HuH-7.5 (cell line): ENCODE measurements at regions not wholly inside any gene's neighbourhood (a gene's known extent, or its start where the extent isn't known, plus 50 kb on each side); places are given as distances from the start of the nearest gene placed in this dataset.
"Not testable (repeated sequence)": the region's sequence is repeated elsewhere in the genome, so short reads cannot be mapped to it uniquely, and the experiment has no call there.

Experiments used
- DNase-seq: peaks from one replicate; pipeline ENCODE4 v3.0.0; 2011; ENCODE audit warnings: low spot score

DNA sequence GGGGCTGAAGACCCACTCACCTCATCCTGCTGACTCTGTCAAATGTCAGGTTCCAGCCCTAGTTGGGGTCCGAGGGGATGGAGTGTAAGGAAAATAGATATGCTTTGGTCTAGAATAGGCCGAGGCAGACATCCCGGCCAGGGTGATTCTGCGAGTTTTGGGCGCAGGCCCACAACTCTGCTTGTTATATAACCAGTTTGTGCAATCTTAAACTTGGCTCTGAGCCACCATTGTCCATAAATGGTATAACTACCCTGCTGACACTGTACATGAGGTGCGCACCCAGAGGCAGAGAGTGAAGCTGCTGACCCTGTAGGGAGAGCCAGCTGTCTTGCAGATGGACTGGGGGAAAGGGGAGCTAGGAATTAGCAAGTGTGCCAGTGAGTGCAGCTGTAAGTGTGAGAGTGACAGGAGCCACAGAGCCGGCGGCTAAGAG is 1388.8 kb downstream of the AMY1C start:
- no peak for DNase-seq

DNA sequence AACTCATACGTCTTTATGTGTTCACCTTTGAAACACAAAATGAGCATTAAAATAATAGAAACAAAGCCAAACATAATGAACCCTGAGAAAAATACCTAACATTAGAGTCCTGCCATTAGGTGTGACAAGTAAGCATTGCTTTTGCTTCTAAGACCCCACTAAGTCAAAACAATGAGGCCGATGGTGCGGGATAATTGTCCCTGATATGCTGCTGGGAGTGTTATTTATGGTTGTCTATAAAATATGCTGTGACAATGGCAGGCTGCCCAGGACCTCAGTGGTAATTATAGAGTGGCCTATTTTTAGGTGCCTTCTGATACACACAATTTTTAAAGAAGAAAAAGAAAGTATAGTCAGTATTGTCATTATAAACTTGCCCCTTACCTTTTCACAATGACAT is 1423.1 kb downstream of the AMY1C start:
- DNase-seq: no peak

- DNase-seq: no peak
Measured at GRCh38 chr1:105180789-105181188, 1431.1 kb downstream of the AMY1C start.

- no peak for DNase-seq
Measured at GRCh38 chr1:105204836-105205371, 1455.2 kb downstream of the AMY1C start.

GRCh38 chr1:105208581-105208980 is 1458.9 kb downstream of the AMY1C start:
- DNase-seq: no peak

DNA sequence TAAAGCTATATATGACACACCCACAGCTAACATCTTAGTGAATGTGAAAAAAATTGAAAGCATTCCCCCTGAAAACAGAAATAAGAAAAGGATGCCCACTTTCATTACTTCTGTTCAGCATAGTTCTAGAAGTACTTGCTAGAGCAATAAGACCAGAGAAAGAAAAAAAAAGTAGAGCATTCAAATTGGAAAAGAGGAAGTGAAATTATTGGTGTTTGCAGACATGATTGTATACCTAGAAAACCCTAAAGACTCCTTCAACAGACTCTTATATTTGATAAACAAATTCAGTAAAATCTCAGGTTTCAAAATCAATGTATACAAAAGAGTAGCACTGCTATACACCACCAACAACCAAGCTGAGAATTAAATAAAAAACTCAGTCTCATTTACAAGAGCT is 1461.0 kb downstream of the AMY1C start:
- no peak for DNase-seq

DNA sequence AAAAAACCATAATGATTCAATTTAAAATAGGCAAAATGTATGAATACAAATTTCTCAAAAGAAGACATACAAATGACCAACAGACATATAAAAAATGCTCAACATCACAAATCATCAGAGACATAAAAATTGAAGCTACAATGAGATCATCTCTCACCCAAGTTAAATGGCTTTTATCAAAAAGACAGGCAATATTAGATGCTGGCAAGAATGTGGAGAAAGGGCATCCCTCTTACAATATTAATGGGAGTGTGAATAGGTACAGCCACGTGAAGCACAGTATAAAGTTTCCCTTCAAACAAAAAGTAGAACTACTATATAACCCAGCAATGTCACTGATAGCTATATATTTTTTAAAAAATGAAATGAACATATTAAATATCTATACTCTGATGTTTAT is 1481.7 kb downstream of the AMY1C start:
- no peak for DNase-seq

- DNase-seq: no peak
Measured at GRCh38 chr1:105243411-105243810, 1493.7 kb downstream of the AMY1C start.

DNA sequence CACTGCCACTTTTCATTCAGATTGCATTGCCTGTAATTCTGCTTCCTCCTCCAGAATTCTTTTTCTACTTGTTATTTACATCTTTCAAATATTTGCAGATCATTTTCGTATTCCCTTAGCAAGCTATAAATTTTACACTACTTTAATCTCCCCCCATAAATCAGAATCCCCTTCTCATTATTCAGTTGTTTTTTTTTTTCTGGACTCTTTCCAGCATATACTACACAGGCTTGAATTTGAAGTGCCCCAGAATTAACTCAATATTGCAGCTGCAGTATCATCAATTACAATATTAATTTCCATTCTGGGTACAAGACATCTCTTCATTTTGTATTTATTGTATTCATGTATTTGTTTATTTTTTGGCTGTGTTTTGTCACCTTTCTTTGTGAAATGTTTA is 1494.3 kb downstream of the AMY1C start:
- no peak for DNase-seq

DNA sequence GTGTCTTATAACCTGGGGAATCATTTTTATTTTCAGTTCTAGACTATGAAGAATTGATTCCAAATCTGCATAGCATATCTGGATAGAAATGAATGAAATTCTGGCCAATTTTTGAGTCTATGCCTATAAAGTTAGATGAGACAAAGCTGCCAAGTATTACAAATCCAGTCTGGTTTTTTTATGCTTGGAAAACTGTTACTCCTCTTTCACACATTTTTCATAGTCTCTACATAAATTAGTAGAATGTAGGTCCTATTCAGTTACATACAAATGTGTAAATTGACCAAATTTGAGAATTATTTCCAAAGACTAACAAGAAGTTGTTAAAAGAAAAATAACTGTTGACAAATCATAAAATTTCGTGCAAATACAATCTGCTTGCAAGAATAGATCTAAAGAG is 1505.2 kb downstream of the AMY1C start:
- DNase-seq: no peak

DNA sequence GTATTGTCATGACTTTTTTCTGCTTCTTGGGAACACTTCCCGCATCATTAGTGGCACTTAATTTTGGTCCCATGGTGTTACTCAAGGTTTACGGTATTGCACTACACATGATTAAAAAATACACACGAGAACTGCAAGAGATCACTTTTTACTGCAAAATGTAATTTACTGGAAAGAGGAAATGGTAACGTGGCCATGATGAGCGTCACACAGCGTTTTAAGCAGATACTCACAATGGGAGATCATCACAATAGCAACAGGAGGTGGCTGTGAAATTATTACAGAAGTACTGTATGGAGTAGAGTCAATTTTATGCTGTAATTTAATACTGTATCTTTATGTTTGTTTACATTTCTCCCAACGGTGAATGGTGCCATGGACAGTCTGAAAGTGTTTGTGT is 1510.3 kb downstream of the AMY1C start:
- no peak for DNase-seq

- no peak for DNase-seq
Measured at GRCh38 chr1:105270966-105271365, 1521.3 kb downstream of the AMY1C start.

DNA sequence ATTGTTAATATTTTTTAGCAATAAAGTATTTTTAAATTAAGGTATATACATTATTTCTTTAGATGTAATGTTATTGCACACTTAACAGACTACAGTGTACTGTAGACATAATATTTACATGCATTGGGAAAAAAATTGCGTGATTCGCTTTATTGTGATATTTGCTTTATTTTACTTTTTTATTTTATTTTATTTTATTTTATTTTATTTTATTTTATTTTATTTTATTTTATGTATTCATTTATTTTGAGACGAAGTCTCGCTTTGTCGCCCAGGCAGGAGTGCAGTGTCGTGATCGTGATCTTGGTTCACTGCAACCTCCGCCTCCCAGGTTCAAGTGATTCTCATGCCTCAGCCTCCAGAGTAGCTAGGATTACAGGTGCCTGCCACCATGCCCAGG is 1522.7 kb downstream of the AMY1C start:
- DNase-seq: not testable (repeated sequence)

- DNase-seq: no peak
Measured at GRCh38 chr1:105294838-105295237, 1545.1 kb downstream of the AMY1C start.

DNA sequence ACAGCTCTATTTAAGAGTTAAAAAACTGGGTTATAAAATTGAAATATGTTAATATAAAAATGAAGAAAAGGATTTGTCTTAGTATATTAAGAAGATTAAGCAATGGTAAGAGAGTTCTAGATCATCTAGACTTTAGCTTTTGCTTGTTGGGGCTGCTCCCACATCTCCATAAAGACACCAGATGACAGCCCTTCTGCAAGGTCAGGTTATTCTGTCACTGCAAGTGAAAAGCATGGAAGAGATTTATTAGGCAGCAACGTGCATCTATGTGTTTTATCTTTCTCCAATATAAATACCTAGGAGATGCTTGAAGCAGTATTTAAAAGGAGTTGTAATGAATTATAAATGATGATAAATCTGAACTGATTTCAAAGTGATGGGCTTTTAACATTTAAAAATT is 1560.4 kb downstream of the AMY1C start:
- DNase-seq: no peak

DNA sequence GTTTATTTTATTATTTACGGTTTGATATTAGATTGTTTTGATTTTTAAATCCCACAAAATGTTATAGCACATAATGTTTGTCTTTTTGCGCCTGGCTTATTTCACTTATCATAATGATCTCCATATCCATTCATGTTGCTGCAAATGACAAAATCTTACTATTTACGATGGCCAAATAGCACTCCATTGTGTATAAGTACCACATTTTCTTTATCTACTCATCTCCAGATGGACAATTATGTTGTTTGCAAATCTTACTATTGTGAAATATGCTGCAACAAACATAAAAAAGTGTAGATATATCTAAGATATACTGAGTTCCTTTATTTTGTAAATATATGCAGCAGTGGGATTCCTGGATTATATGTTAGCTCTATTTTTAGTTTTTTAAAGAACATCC is 1568.3 kb downstream of the AMY1C start:
- DNase-seq: no peak

- no peak for DNase-seq
Measured at GRCh38 chr1:105326886-105327285, 1577.2 kb downstream of the AMY1C start.

DNA sequence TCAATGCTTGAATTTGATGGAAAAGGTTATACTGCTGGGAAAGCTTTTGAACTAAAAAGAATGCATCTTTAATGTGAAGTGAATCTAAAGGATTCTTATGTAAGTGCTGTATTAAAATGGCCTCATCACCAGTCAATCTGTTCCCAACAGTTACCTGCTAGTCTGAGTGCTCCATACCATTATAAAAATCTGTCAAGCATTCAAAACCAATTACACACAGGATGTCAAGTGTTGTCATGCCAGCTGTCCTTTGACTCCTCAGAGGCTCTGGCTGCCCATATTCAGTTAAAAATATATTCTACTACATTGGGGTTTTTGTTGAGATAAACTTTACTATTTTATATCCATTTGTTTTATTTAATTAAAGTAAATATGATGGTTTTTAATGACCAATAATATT is 1587.7 kb downstream of the AMY1C start:
- no peak for DNase-seq

- DNase-seq: no peak
Measured at GRCh38 chr1:105343317-105343716, 1593.6 kb downstream of the AMY1C start.

GRCh38 chr1:105359457-105359856 is 1609.8 kb downstream of the AMY1C start:
- DNase-seq: no peak

- no peak for DNase-seq
Measured at GRCh38 chr1:105362438-105362837, 1612.7 kb downstream of the AMY1C start.

- DNase-seq: no peak
Measured at GRCh38 chr1:105368446-105368845, 1618.7 kb downstream of the AMY1C start.

DNA sequence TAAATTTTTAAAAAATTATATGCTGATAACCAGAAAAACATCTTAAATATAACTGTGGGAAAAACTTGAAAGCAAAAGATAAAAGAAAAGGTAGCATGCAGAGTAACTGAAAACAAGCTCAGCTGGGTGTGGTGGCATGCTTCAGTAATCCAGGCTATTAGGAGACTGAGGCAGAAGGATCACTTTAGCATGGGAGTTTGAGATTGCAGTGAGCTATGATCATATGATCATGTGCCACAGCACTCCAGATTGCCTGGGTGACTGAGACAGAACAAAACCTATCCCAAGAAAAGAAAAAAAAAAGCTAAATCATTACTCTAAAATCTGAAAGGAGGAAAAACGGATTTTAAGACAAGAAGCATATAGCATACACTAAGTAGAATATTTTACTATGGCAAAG is 1624.0 kb downstream of the AMY1C start:
- no peak for DNase-seq

DNA sequence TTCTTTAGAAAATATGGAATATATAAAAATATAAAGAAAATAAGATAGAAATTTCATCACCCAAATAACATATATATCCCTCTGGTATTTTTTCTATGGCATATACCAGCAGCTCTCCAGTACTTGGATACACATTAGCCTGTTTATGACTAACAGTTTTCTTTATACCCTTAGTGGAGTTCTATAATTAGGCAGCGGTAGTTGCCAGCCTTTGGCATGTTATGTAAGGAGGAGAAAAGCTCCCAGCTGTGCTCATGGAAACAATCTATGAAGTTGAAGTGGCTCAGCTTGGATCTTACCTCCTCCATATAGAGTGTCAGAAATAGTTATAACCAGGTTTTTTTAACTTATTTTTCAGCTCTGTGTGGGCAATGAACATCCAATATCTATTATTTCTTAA is 1636.8 kb downstream of the AMY1C start:
- no peak for DNase-seq

- no peak for DNase-seq
Measured at GRCh38 chr1:105396001-105396400, 1646.3 kb downstream of the AMY1C start.
